ENCODE measurements at regions not wholly inside any gene's neighbourhood (a gene's known extent, or its start where the extent isn't known, plus 50 kb on each side); places are given as distances from the start of the nearest gene placed in this dataset.

- H3K4me1 ChIP-seq (ENCODE audit: insufficient read depth, low read length), result no peaks in the 10 kb centered on the region
- H3K4me3 ChIP-seq (replicated peaks in 1 of 3; ENCODE audit: insufficient read depth in 1 of 3, low read depth in 2 of 3, low read length in 3 of 3), result no peak overlapping the region
- CTCF ChIA-PET (ENCODE audit: low intra/inter-chr PET ratio, low total read pairs), result no interaction called here
- intact Hi-C loops (cut with micrococcal nuclease; ENCODE audit: unreplicated experiment) (no loop called here), in situ Hi-C loops (cut with HindIII; ENCODE audit: extremely low pct_ligation_motif_present, low pct_unique_long_range_greater_than_20kb) (no loop called here)
- H2AFZ ChIP-seq (ENCODE audit: low read length), result no peak overlapping the region
- H3K9ac ChIP-seq (ENCODE audit: insufficient read depth, low read depth, low read length), result no peak overlapping the region
- no peaks in the 10 kb centered on the region for H3K79me2 ChIP-seq (ENCODE audit: insufficient read depth, low read length)
- POLR2A ChIA-PET, result no interaction called here
- no peaks in the 10 kb centered on the region for H3K36me3 ChIP-seq (replicated peaks in 1 of 2; ENCODE audit: control insufficient read depth in 1 of 2, insufficient read depth in 2 of 2, low read length in 2 of 2)
- no peak overlapping the region for H3K27ac ChIP-seq (ENCODE audit: extremely low read length, insufficient read depth, low read length)
- BruUV-seq (replicated peaks), result no TSS peak
- H4K20me1 ChIP-seq (ENCODE audit: insufficient read depth, low read length), result no peaks in the 10 kb centered on the region
- 3% methylated on average over 1 of the region's 1 CpG for WGBS (ENCODE audit: low lambda C conversion rate)
- no peak overlapping the region for H3K4me2 ChIP-seq (ENCODE audit: low read depth, low read length)
- ATAC-seq (no peak), FAIRE-seq (no peak), DNase-seq (ENCODE audit: low spot score) (no peak)
- no peaks in the 10 kb centered on the region for H3K9me3 ChIP-seq (ENCODE audit: low read length)
- no peaks in the 10 kb centered on the region for H3K27me3 ChIP-seq (ENCODE audit: control insufficient read depth in 1 of 2, insufficient read depth in 2 of 2, low read length in 2 of 2)
- TF ChIP-seq FUBP1 (CRISPR knock-in tag; IDR thresholded peaks at IDR 0.05; ENCODE audit: borderline replicate concordance) (no peak), SNAPC5 (CRISPR knock-in tag; IDR thresholded peaks at IDR 0.05; ENCODE audit: borderline replicate concordance) (no peak), ZNF235 (CRISPR knock-in tag; IDR thresholded peaks at IDR 0.05; ENCODE audit: borderline replicate concordance) (no peak), NR3C1 (CRISPR knock-in tag; IDR thresholded peaks at IDR 0.05) (no peak), ZNF776 (CRISPR knock-in tag; IDR thresholded peaks at IDR 0.05) (no peak), ZNF512 (CRISPR knock-in tag; IDR thresholded peaks at IDR 0.05) (no peak), ZNF546 (CRISPR knock-in tag; conservative IDR thresholded peaks at IDR 0.05) (no peak), MIER3 (CRISPR knock-in tag; IDR thresholded peaks at IDR 0.05; ENCODE audit: borderline replicate concordance) (no peak), NR2F6 (IDR thresholded peaks at IDR 0.05) (no peak), NR2F6 (CRISPR knock-in tag; IDR thresholded peaks at IDR 0.05) (no peak), ZNF124 (CRISPR knock-in tag; IDR thresholded peaks at IDR 0.05) (no peak), ZNF75D (CRISPR knock-in tag; IDR thresholded peaks at IDR 0.05; ENCODE audit: borderline replicate concordance) (no peak), ZFP41 (CRISPR knock-in tag; IDR thresholded peaks at IDR 0.05; ENCODE audit: borderline replicate concordance) (no peak), ZSCAN29 (CRISPR knock-in tag; conservative IDR thresholded peaks at IDR 0.05) (no peak), RBAK (CRISPR knock-in tag; IDR thresholded peaks at IDR 0.05) (no peak), NFATC3 (CRISPR knock-in tag; IDR thresholded peaks at IDR 0.05) (no peak), TAF15 (IDR thresholded peaks at IDR 0.05; ENCODE audit: low read depth, low read length, poor library complexity, severe bottlenecking) (no peak), STAT6 (CRISPR knock-in tag; IDR thresholded peaks at IDR 0.05; ENCODE audit: borderline replicate concordance) (no peak), CEBPG (CRISPR knock-in tag; IDR thresholded peaks at IDR 0.05) (no peak)
Observed at GRCh38 chr12:88339254-88339949, 197.3 kb downstream of the TMTC3 start.
